ENCODE measurements at regions not wholly inside any gene's neighbourhood (a gene's known extent, or its start where the extent isn't known, plus 50 kb on each side); places are given as distances from the start of the nearest gene placed in this dataset.
"Not testable (repeated sequence)": the region's sequence is repeated elsewhere in the genome, so short reads cannot be mapped to it uniquely, and the experiment has no call there.

GRCh38 chr14:99995700-99996356 is 69.4 kb upstream of the EVL start:
- DNase-seq = peak; percentile 7

GRCh38 chr14:99996951-99997571 is 68.2 kb upstream of the EVL start:
- no peak for DNase-seq

- not testable (repeated sequence) for DNase-seq
These were observed 64.8 kb upstream of the EVL start for GRCh38 chr14:100000398-100000797.

GRCh38 chr14:100004392-100004791 is 60.8 kb upstream of the EVL start:
- no peak for DNase-seq

- no peak for DNase-seq
These were observed 58.0 kb upstream of the EVL start for GRCh38 chr14:100007254-100007653.

- not testable (repeated sequence) for DNase-seq
These were observed 55.4 kb upstream of the EVL start for GRCh38 chr14:100009802-100010201.

GRCh38 chr14:100010679-100011078 is 54.5 kb upstream of the EVL start:
- no peak for DNase-seq

GRCh38 chr14:100011628-100012325 is 53.4 kb upstream of the EVL start:
- no peak for DNase-seq

- DNase-seq = no peak
These were observed 52.5 kb upstream of the EVL start for GRCh38 chr14:100012478-100013327.

GRCh38 chr14:100015251-100015655 is 50.0 kb upstream of the EVL start:
- DNase-seq = no peak
